NOMO-1 treated with dmso at 0.1 percent for 144 hours (cell line): ENCODE measurements at regions not wholly inside any gene's neighbourhood (a gene's known extent, or its start where the extent isn't known, plus 50 kb on each side); places are given as distances from the start of the nearest gene placed in this dataset.
"Not testable (repeated sequence)": the region's sequence is repeated elsewhere in the genome, so short reads cannot be mapped to it uniquely, and the experiment has no call there.

Experiments
- DNase-seq: peaks from one replicate; lab custom pipeline; 2025; ENCODE audit not compliant: unreplicated experiment; lab: John Stamatoyannopoulos, UW

DNA sequence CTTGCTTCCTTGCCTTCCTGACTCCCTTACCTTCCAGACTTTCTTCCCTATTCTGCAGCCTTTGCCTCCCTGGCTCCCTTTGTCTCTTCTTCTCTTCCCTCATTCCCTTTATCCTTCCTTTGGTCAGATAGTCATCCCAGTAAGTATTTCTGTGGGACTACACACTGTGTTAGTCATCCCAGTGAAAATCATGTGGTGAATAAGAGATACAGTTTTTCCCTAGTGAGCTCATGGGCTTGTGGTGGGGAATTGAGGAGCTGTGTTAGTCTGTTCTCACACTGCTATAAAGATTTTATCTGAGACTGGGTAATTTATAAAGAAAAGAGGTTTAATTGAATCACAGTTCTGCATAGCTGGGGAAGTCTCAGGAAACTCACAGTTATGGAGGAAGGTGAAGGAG is 109.8 kb upstream of the EDIL3 start:
- no peak for DNase-seq

GRCh38 chr5:84487963-84488362 is 103.3 kb upstream of the EDIL3 start:
- DNase-seq: no peak

DNA sequence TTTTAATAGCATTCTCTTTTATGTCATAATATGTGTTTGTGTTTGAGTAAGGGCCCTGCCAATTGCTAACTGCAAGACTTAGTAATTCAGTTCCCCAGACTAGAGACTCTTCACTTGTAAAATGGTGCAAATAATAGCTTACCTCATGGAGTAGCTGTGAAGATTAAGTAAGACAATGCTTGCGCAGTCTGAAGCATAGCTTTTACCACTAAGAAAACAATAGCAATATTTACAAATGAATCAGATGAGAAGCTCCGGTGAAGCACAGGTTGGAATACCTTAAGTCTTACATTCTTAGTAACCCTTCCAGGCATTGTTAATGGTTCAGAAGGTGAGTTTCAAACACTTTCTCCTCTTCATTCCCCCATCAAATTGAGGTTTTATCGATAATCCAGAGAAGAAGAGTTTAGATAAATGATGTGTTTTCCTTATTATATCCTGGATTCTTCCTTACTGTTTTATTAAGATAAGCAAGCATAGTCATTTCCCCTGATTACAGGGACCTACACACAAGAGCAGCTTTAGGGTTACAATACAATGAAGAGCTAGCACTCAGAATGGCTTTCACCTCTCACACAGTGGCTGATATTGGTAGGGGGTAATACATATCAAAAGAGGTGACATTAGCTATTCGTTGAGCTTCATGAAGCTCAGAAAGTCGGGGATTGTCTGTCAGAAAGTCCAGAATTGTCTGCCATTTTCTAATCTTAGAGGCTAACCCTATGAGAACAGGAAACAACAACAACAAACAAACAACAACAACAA is 96.4 kb upstream of the EDIL3 start:
- no peak for DNase-seq

DNA sequence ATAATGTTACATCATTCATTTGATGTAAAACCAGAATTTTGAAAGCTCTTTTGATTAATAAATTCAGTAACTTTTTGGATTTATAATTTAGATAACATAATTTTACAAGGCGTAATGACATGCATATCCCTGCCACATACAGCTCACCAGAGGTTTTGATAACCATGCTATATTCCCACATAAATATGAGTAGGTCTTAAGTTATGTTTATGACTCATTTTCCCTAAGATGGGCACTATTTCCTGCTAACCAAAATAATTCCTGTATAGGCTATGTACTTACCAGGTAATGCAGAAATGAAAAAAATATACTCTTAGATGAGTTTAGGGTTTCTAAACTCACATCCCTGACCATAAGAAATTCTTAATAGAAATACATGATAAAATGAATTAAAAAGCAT is 93.9 kb upstream of the EDIL3 start:
- DNase-seq: no peak

- no peak for DNase-seq
Measured at GRCh38 chr5:84477485-84477884, 92.8 kb upstream of the EDIL3 start.

- no peak for DNase-seq
Measured at GRCh38 chr5:84474126-84474525, 89.4 kb upstream of the EDIL3 start.

- DNase-seq: no peak
Measured at GRCh38 chr5:84453405-84453804, 68.7 kb upstream of the EDIL3 start.

DNA sequence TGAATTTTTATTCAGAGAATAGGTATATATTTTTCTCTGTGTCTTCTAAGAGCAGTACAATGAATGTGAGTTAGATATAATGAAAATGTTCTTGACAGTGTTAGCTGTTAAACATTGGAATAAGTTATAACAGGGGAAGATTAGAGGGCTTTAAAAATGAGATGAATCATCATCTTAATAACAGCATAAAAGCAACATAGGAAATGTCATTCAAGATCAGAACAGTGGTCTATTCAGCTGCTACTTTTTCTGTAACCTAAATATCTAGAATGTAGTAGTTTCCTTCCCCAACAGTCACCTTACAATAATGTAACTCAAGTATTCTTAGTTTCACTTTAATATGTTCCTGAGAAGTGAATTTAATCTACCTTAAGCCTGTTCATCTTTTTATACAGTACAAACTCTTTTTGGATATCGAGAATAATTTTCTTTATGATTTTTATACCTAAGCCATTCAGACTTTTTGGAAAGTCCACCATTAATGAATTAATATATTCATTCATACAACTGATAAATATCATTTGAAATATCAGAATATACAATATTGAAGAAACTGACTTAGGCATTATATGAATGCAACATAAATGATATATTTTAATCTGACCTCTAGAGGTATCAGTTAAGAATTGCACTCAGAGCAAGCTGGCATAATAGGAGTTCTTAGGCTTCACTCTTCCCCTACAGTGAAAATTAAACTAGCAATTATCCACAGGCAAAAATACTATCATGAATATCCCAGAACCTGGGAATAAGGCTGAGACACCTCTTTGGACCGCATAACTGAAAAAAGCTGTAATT is 66.1 kb upstream of the EDIL3 start:
- DNase-seq: no peak

GRCh38 chr5:84445049-84445685 is 60.5 kb upstream of the EDIL3 start:
- no peak for DNase-seq

GRCh38 chr5:84438456-84438855 is 53.8 kb upstream of the EDIL3 start:
- no peak for DNase-seq

GRCh38 chr5:84437673-84438315 is 53.1 kb upstream of the EDIL3 start:
- DNase-seq: no peak

GRCh38 chr5:84436866-84437265 is 52.2 kb upstream of the EDIL3 start:
- DNase-seq: no peak

- not testable (repeated sequence) for DNase-seq
Measured at GRCh38 chr5:84435861-84436346, 51.2 kb upstream of the EDIL3 start.
